Fibroblast of the aortic adventitia (primary cell): ENCODE measurements at regions not wholly inside any gene's neighbourhood (a gene's known extent, or its start where the extent isn't known, plus 50 kb on each side); places are given as distances from the start of the nearest gene placed in this dataset.

Source experiments
- DNase-seq: peaks from one replicate; pipeline ENCODE4 v3.0.0-alpha.2; 2010; ENCODE audit warnings: low read depth
- H3K4me3 ChIP-seq: 2 replicates; pipeline ENCODE4 v1.5.1; 2011; ENCODE audit warnings: low read depth, mild to moderate bottlenecking, control low read depth, low read length, moderate library complexity
- TF ChIP-seq, protein P1 (sequence below): IDR thresholded peaks from 2 replicates; pipeline ENCODE4 v1.5.1; 2011; ENCODE audit warnings: mild to moderate bottlenecking, low read length, control low read depth, inconsistent platforms; ENCODE audit not compliant: insufficient read depth

GRCh38 chr18:47720741-47721140, 209.7 kb downstream of the SMAD2 start:
- DNase-seq: no peak
- no peak overlapping the region for H3K4me3 ChIP-seq
- TF ChIP-seq, protein P1, sequence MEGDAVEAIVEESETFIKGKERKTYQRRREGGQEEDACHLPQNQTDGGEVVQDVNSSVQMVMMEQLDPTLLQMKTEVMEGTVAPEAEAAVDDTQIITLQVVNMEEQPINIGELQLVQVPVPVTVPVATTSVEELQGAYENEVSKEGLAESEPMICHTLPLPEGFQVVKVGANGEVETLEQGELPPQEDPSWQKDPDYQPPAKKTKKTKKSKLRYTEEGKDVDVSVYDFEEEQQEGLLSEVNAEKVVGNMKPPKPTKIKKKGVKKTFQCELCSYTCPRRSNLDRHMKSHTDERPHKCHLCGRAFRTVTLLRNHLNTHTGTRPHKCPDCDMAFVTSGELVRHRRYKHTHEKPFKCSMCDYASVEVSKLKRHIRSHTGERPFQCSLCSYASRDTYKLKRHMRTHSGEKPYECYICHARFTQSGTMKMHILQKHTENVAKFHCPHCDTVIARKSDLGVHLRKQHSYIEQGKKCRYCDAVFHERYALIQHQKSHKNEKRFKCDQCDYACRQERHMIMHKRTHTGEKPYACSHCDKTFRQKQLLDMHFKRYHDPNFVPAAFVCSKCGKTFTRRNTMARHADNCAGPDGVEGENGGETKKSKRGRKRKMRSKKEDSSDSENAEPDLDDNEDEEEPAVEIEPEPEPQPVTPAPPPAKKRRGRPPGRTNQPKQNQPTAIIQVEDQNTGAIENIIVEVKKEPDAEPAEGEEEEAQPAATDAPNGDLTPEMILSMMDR: no peak

GRCh38 chr18:47719096-47719780, 211.2 kb downstream of the SMAD2 start:
- TF ChIP-seq, protein P1: no peak
- no peak overlapping the region for H3K4me3 ChIP-seq
- DNase-seq: no peak

- DNase-seq: no peak
- TF ChIP-seq, protein P1: no peak
- H3K4me3 ChIP-seq: no peak overlapping the region
These were observed 211.8 kb downstream of the SMAD2 start for GRCh38 chr18:47718646-47719045.

DNA sequence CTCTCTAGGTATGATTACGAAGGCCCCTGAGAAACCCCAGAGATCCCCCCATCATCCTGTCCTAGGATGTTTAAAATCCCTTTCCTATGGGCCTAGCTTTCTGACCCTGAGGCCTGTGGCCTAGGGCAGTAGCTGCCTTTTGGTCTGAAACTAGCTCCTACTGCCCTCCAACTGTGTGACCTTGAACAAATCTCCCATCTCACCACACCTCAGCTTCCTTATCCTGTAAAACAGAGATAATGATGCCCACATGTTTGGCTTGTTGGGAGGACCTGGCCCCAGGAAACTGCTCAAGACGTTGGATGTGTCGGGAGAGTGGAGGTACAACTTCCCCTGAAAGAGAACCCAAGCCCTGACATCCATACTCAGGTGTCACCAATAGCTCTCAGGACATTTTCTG, 213.2 kb downstream of the SMAD2 start:
- TF ChIP-seq, protein P1: no peak
- no peak for DNase-seq
- H3K4me3 ChIP-seq: no peak overlapping the region

- no peak for DNase-seq
- TF ChIP-seq, protein P1: no peak
- H3K4me3 ChIP-seq: no peak overlapping the region
These were observed 213.8 kb downstream of the SMAD2 start for GRCh38 chr18:47716632-47717185.

DNA sequence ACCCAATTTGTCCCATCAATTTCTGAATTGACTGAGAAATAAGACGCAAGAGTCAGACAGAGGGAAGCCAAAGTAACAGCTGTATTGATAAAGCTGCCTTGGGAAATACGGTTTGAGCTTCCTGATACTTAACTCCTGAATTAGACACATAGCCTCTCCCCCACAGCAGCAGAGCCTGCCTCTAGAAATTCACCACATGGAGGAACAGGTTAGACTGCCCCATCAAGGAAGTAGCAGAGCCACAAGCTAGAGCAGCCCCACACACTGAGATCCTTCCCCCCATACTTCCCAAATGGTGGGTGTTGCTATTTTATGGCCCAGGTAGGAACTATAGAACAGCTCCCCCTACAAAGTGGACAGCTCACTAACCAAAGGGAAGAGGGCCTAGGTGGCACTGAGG, 220.0 kb downstream of the SMAD2 start:
- DNase-seq: no peak
- no peak overlapping the region for H3K4me3 ChIP-seq
- TF ChIP-seq, protein P1: no peak
